ENCODE measurements at regions not wholly inside any gene's neighbourhood (a gene's known extent, or its start where the extent isn't known, plus 50 kb on each side); places are given as distances from the start of the nearest gene placed in this dataset.

DNA sequence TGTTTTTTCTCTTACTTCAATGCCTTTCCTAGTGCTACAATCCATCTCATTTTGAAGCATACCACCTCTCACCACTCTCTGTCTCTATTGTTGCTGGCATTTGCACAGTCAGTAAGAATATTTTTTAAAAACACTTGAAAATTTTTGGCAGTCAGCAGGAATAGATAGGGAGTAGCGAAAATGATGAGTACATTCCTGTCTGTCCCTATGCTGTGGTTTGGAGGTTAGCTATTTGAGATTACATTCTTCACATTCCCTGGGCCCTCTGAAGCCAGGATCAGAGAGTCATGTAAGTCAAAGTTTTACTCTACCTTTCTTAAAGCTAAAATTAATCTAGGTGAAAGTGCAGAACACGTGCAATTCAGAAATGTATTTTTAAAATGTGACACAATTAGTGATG, 53.0 kb upstream of the MAGI2 start:
- Histone ChIP-seq H3K27ac (ENCODE audit: low read depth in 2 of 2, low read length in 1 of 2) (no peak overlapping the region), H3K4me3 (ENCODE audit: low read depth in 1 of 2, low read length in 2 of 2) (no peak overlapping the region), H3K9me3 (ENCODE audit: control insufficient read depth in 2 of 2, insufficient read depth in 1 of 2, low read depth in 1 of 2, low read length in 1 of 2) (no peaks in the 10 kb centered on the region), H3K36me3 (ENCODE audit: control insufficient read depth in 2 of 2, insufficient read depth in 2 of 2, low read length in 1 of 2) (no peaks in the 10 kb centered on the region), H3K4me1 (ENCODE audit: control insufficient read depth in 2 of 2, insufficient read depth in 2 of 2, low read length in 1 of 2) (no peaks in the 10 kb centered on the region), H3K27me3 (ENCODE audit: control insufficient read depth in 1 of 2, insufficient read depth in 2 of 2, low read length in 2 of 2) (no peaks in the 10 kb centered on the region)
- whole genome bisulfite sequencing, 2 donors = 58 to 63% methylated on average over 2 of the region's 2 CpGs

- Histone ChIP-seq H3K9me3 (ENCODE audit: control insufficient read depth in 2 of 2, insufficient read depth in 1 of 2, low read depth in 1 of 2, low read length in 1 of 2) (no peaks in the 10 kb centered on the region), H3K27ac (ENCODE audit: low read depth in 2 of 2, low read length in 1 of 2) (no peak overlapping the region), H3K4me1 (ENCODE audit: control insufficient read depth in 2 of 2, insufficient read depth in 2 of 2, low read length in 1 of 2) (no peaks in the 10 kb centered on the region), H3K27me3 (ENCODE audit: control insufficient read depth in 1 of 2, insufficient read depth in 2 of 2, low read length in 2 of 2) (no peaks in the 10 kb centered on the region), H3K36me3 (ENCODE audit: control insufficient read depth in 2 of 2, insufficient read depth in 2 of 2, low read length in 1 of 2) (no peaks in the 10 kb centered on the region), H3K4me3 (ENCODE audit: low read depth in 1 of 2, low read length in 2 of 2) (no peak overlapping the region)
- 68% methylated on average over 9 of the region's 9 CpGs for whole genome bisulfite sequencing, 2 donors
These were observed 51.3 kb upstream of the MAGI2 start for GRCh38 chr7:79504607-79505389.
